A673 (cell line): ENCODE measurements at regions not wholly inside any gene's neighbourhood (a gene's known extent, or its start where the extent isn't known, plus 50 kb on each side); places are given as distances from the start of the nearest gene placed in this dataset.

Source experiments
- EZH2 ChIP-seq: fragments of 200-600 bp; sonication (generic); IDR thresholded peaks from 2 replicates; pipeline ENCODE4 v1.6.1; 2017; ENCODE audit warnings: borderline replicate concordance, low read depth, mild to moderate bottlenecking, mixed read lengths, antibody characterized with exemption, low read length; ENCODE audit not compliant: poor library complexity, severe bottlenecking
- TF ChIP-seq, protein P1 (sequence below): fragments of 300-800, 200-600 bp; sonication (generic); conservative IDR thresholded peaks from 2 replicates; pipeline ENCODE4 v1.5.1; 2017; ENCODE audit warnings: low read depth, mild to moderate bottlenecking, antibody characterized with exemption, low read length, moderate library complexity, mixed read lengths

DNA sequence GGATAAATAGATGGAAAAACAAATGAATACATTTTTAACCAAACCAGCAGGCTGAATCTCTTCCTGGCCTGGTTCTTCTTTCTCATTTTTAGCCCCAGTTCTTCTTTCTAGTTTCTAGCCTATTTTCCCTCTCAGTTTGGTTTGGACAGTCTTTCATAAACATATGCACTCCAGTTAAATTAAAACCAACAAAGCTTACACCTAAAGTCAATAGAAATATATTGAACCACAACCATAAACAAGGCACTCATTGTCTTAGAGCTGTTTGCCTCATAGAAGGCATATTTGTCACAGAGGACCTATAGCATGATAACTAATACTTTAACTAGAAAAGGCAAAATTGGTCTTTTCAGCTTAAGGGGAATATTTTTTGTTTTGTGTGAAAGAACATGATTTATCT, 638.3 kb downstream of the NR2F1-AS1 start:
- TF ChIP-seq, protein P1, sequence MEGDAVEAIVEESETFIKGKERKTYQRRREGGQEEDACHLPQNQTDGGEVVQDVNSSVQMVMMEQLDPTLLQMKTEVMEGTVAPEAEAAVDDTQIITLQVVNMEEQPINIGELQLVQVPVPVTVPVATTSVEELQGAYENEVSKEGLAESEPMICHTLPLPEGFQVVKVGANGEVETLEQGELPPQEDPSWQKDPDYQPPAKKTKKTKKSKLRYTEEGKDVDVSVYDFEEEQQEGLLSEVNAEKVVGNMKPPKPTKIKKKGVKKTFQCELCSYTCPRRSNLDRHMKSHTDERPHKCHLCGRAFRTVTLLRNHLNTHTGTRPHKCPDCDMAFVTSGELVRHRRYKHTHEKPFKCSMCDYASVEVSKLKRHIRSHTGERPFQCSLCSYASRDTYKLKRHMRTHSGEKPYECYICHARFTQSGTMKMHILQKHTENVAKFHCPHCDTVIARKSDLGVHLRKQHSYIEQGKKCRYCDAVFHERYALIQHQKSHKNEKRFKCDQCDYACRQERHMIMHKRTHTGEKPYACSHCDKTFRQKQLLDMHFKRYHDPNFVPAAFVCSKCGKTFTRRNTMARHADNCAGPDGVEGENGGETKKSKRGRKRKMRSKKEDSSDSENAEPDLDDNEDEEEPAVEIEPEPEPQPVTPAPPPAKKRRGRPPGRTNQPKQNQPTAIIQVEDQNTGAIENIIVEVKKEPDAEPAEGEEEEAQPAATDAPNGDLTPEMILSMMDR: no peak
- no peak for TF ChIP-seq EZH2
